T-helper 2 cell treated with Interferon-gamma antibody and Interleukin-4, amounts not matched to agents 100 ng/mL and 5 ng/mL, for 36 hours (primary cell): ENCODE measurements at regions not wholly inside any gene's neighbourhood (a gene's known extent, or its start where the extent isn't known, plus 50 kb on each side); places are given as distances from the start of the nearest gene placed in this dataset.

Experiments used
- intact Hi-C: fragments of 100-400 bp; cut with micrococcal nuclease; formaldehyde crosslinking; loops from one replicate; pipeline ENCODE4 v1.15.1; 2023

- intact Hi-C loops = no loop called here
Observed at GRCh38 chr6:163645560-163645959, 231.0 kb downstream of the QKI start.

GRCh38 chr6:163643866-163644265 is 229.3 kb downstream of the QKI start:
- intact Hi-C loops = no loop called here

- intact Hi-C loops = no loop called here
Observed at GRCh38 chr6:163641706-163642105, 227.2 kb downstream of the QKI start.

- intact Hi-C loops = no loop called here
Observed at GRCh38 chr6:163640641-163641040, 226.1 kb downstream of the QKI start.

- intact Hi-C loops = no loop called here
Observed at GRCh38 chr6:163637524-163637923, 223.0 kb downstream of the QKI start.

- intact Hi-C loops = no loop called here
Observed at GRCh38 chr6:163635731-163636364, 221.3 kb downstream of the QKI start.

- intact Hi-C loops = no loop called here
Observed at GRCh38 chr6:163635315-163635714, 220.8 kb downstream of the QKI start.

GRCh38 chr6:163634211-163635171 is 220.0 kb downstream of the QKI start:
- intact Hi-C loops = no loop called here

GRCh38 chr6:163630991-163631390 is 216.5 kb downstream of the QKI start:
- intact Hi-C loops = no loop called here

GRCh38 chr6:163630572-163630971 is 216.1 kb downstream of the QKI start:
- intact Hi-C loops = no loop called here

GRCh38 chr6:163630096-163630495 is 215.6 kb downstream of the QKI start:
- intact Hi-C loops = no loop called here
